Stimulated activated CD8-positive, alpha-beta memory T cell treated with anti-CD3 and anti-CD28 coated beads, Interleukin-4, amount 100 ng/mL, for 48 hours (primary cell): ENCODE measurements at regions not wholly inside any gene's neighbourhood (a gene's known extent, or its start where the extent isn't known, plus 50 kb on each side); places are given as distances from the start of the nearest gene placed in this dataset.

ENCODE experiments used
- DNase-seq: peaks from one replicate; pipeline ENCODE4 v3.0.0-alpha.2; 2020

GRCh38 chr7:441684-442421 is 77.8 kb downstream of the PDGFA start:
- no peak for DNase-seq

- DNase-seq = no peak
Observed at GRCh38 chr7:442457-442856, 77.2 kb downstream of the PDGFA start.

GRCh38 chr7:443279-443833 is 76.3 kb downstream of the PDGFA start:
- no peak for DNase-seq

- no peak for DNase-seq
Observed at GRCh38 chr7:444606-445005, 75.0 kb downstream of the PDGFA start.

- DNase-seq = no peak
Observed at GRCh38 chr7:445020-445419, 74.6 kb downstream of the PDGFA start.

- no peak for DNase-seq
Observed at GRCh38 chr7:445563-446288, 73.9 kb downstream of the PDGFA start.

- DNase-seq = no peak
Observed at GRCh38 chr7:446289-446935, 73.2 kb downstream of the PDGFA start.
